AG09309 (cell line): ENCODE measurements at regions not wholly inside any gene's neighbourhood (a gene's known extent, or its start where the extent isn't known, plus 50 kb on each side); places are given as distances from the start of the nearest gene placed in this dataset.

Source experiments
- DNase-seq: peaks from one replicate; pipeline ENCODE4 v3.0.0-alpha.2; 2010; ENCODE audit warnings: low read depth
- H3K4me3 ChIP-seq: 2 replicates; pipeline ENCODE4 v1.5.1; 2011; ENCODE audit warnings: mild to moderate bottlenecking, low read depth, low read length, moderate library complexity; ENCODE audit not compliant: control insufficient read depth
- TF ChIP-seq, protein P1 (sequence below): IDR thresholded peaks from 2 replicates; pipeline ENCODE4 v1.5.1; 2011; ENCODE audit warnings: mild to moderate bottlenecking, low read depth, low read length, inconsistent platforms; ENCODE audit not compliant: insufficient read depth, control insufficient read depth; ENCODE audit errors: missing control alignments

DNA sequence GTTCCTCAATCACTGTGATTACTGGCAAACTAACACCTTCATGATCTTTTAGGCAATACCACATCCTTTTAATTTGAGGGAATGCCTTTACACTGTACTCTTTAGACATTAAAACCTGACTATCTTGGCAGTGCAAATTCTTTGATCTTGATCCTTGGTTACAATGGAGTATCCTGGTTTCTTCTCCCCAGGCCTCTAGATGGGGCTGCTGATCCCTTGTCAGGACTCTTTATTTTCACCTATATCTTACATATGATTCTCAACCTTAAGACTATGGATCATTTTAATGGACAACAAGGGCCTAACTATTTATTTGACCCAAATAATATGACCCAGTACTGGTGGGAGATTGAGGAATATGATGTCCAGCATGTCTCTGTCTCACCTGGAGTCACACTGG, 1005.5 kb upstream of the INTU start:
- no peak for DNase-seq
- TF ChIP-seq, protein P1, sequence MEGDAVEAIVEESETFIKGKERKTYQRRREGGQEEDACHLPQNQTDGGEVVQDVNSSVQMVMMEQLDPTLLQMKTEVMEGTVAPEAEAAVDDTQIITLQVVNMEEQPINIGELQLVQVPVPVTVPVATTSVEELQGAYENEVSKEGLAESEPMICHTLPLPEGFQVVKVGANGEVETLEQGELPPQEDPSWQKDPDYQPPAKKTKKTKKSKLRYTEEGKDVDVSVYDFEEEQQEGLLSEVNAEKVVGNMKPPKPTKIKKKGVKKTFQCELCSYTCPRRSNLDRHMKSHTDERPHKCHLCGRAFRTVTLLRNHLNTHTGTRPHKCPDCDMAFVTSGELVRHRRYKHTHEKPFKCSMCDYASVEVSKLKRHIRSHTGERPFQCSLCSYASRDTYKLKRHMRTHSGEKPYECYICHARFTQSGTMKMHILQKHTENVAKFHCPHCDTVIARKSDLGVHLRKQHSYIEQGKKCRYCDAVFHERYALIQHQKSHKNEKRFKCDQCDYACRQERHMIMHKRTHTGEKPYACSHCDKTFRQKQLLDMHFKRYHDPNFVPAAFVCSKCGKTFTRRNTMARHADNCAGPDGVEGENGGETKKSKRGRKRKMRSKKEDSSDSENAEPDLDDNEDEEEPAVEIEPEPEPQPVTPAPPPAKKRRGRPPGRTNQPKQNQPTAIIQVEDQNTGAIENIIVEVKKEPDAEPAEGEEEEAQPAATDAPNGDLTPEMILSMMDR, result peak; percentile 65
- no peak overlapping the region for H3K4me3 ChIP-seq

DNA sequence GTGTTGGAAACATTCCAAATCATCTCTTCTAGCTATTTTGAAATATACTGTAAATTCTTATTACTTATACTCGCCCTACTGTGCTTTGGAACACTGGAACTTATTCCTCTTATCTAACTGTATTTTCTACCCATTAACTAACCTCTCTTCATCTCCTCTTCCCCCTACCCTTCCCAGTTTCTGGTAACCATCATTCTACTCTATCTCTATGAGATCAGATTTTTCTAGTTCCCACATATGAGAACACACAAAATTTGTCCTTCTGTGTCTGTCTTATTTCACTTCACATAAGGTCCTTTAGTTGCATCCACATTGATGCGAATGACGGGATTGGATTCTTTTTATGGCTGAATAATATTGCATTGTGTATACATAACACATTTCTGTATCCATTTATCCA, 1003.8 kb upstream of the INTU start:
- H3K4me3 ChIP-seq, result no peak overlapping the region
- no peak for DNase-seq
- TF ChIP-seq, protein P1, result no peak

DNA sequence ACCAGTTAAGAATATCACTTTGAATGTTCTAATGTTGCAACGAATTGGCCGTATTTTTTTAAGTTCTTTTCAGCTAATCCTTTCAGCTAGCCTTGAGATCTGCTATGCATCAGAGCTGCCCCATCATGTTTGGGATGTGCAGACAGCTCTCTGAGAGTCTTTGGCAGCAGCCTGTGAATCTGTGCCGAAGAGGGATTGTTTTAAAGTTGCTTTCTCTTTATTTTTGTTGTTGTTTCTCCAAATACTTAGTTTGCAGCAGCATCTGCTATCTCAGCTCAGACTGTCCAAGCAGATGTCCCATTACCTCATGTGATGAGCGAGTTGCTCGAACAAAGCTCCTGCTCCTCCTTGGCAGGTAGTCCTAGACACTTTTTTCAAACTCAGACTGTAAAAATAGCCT, 1002.5 kb upstream of the INTU start:
- DNase-seq, result no peak
- H3K4me3 ChIP-seq, result no peak overlapping the region
- TF ChIP-seq, protein P1, result no peak

DNA sequence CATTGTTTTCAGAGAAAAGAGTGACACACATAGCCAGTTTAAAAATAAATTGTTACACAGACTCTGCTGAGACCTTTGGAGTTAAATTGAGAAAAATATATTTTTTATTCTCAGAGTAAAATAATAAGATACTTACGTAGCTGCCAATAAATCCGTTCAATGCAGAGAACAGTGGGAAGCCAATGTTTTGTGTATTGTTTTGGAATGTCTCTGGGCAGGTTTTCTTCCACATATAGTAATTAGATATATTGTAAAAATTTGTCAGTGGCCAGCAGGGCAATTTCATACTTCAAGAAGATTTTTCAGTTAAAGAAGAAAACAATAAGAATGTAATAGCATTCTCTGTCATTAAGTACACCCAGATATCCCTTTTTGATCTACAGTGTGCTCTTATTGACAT, 999.5 kb upstream of the INTU start:
- no peak overlapping the region for H3K4me3 ChIP-seq
- DNase-seq, result no peak
- TF ChIP-seq, protein P1, result no peak

DNA sequence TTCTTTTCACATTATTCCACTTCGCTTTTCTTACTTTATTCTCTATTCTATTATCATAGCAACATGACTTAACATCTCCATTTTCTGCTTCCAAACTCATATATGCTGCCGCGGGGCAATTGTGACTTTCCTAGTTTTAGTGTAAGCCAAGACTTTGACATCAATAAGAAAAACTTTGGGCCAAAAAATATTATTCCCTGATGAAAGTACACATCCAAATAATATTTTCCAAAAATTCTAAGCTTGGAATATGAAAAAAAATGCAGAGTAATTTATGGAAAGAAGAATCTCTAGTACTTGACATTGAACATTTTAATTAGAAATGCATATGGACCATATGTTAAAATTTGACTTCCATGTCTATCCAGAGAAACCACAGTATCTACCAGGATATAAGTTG, 995.1 kb upstream of the INTU start:
- TF ChIP-seq, protein P1, result no peak
- no peak for DNase-seq
- no peak overlapping the region for H3K4me3 ChIP-seq

DNA sequence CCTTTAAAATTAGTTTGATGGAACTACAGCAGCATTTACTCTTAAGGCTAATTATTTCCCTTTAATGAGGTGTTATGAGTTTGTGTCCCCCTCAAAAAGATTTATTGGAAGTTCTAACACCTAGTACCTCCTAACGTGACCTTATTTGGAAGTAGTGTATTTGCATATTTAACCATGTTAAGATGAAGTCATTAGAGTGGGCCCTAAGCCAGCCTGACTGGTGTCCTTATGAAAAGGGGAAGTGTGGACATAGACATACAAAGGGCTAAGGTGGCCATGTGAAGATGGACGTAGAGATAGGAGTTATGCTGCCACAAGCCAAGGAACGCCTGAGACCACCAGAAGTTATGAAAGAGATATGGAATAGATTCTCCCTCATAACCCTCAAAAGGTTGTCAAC, 985.4 kb upstream of the INTU start:
- H3K4me3 ChIP-seq, result no peak overlapping the region
- TF ChIP-seq, protein P1, result no peak
- DNase-seq, result no peak

DNA sequence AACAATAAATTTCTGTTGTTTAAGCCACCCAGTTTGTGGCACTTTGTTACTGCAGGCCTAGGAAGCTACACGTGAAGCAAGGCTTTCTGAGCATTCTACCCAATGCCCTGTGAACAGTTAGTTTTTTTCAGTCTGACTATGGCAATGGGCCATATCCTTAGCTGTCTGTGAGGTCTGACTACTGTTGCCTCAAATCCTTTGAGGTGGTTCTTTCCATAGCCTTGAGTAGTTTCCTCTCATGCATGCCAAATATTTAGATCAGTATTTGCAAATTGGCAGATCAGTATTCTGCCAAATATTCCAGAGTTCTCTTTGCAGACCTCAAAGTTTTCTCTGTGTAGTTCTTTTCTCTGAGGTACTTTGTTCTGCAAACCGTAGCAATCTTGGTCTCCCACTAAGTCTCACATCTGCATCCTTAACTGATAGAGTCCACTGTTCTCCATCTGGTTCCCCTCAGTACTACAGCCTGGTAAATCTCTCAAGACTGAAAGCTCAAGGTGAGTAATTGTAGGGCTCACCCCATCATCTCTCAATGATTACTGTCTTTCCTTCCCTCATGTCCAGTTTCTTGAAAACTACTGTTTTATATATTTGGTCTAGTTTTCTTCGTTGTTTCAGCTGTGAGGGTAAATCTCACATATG, 984.9 kb upstream of the INTU start:
- H3K4me3 ChIP-seq, result no peak overlapping the region
- TF ChIP-seq, protein P1, result no peak
- DNase-seq, result no peak
